ENCODE measurements at regions not wholly inside any gene's neighbourhood (a gene's known extent, or its start where the extent isn't known, plus 50 kb on each side); places are given as distances from the start of the nearest gene placed in this dataset.
"Not testable (repeated sequence)": the region's sequence is repeated elsewhere in the genome, so short reads cannot be mapped to it uniquely, and the experiment has no call there.

GRCh38 chr6:135555550-135555949 lies 58.0 kb upstream of the AHI1 start:
- peak; percentile 34 for DNase-seq (ENCODE audit: low read depth, low spot score)

GRCh38 chr6:135557582-135557981 lies 60.0 kb upstream of the AHI1 start:
- no peak for DNase-seq (ENCODE audit: low read depth, low spot score)

GRCh38 chr6:135565605-135566004 lies 68.1 kb upstream of the AHI1 start:
- not testable (repeated sequence) for DNase-seq (ENCODE audit: low read depth, low spot score)

GRCh38 chr6:135566311-135567068 lies 69.0 kb upstream of the AHI1 start:
- peak; percentile 57 for DNase-seq (ENCODE audit: low read depth, low spot score)

GRCh38 chr6:135567375-135568083 lies 70.0 kb upstream of the AHI1 start:
- DNase-seq (ENCODE audit: low read depth, low spot score), result no peak

- DNase-seq (ENCODE audit: low read depth, low spot score), result no peak
These were observed 70.8 kb upstream of the AHI1 start for GRCh38 chr6:135568379-135568778.

- no peak for DNase-seq (ENCODE audit: low read depth, low spot score)
These were observed 74.5 kb upstream of the AHI1 start for GRCh38 chr6:135572051-135572450.

- DNase-seq (ENCODE audit: low read depth, low spot score), result no peak
These were observed 78.1 kb upstream of the AHI1 start for GRCh38 chr6:135575629-135576028.

GRCh38 chr6:135576055-135576454 lies 78.5 kb upstream of the AHI1 start:
- DNase-seq (ENCODE audit: low read depth, low spot score), result no peak

GRCh38 chr6:135577059-135577538 lies 79.6 kb upstream of the AHI1 start:
- no peak for DNase-seq (ENCODE audit: low read depth, low spot score)

- no peak for DNase-seq (ENCODE audit: low read depth, low spot score)
These were observed 81.4 kb upstream of the AHI1 start for GRCh38 chr6:135578976-135579375.

GRCh38 chr6:135581211-135581610 lies 83.7 kb upstream of the AHI1 start:
- DNase-seq (ENCODE audit: low read depth, low spot score), result no peak

- no peak for DNase-seq (ENCODE audit: low read depth, low spot score)
These were observed 85.8 kb upstream of the AHI1 start for GRCh38 chr6:135583256-135583761.

- no peak for DNase-seq (ENCODE audit: low read depth, low spot score)
These were observed 88.8 kb upstream of the AHI1 start for GRCh38 chr6:135586388-135586787.

- no peak for DNase-seq (ENCODE audit: low read depth, low spot score)
These were observed 89.3 kb upstream of the AHI1 start for GRCh38 chr6:135586844-135587243.

GRCh38 chr6:135592276-135592675 lies 94.7 kb upstream of the AHI1 start:
- no peak for DNase-seq (ENCODE audit: low read depth, low spot score)

GRCh38 chr6:135594000-135594399 lies 96.5 kb upstream of the AHI1 start:
- no peak for DNase-seq (ENCODE audit: low read depth, low spot score)

GRCh38 chr6:135600086-135600702 lies 102.7 kb upstream of the AHI1 start:
- no peak for DNase-seq (ENCODE audit: low read depth, low spot score)

GRCh38 chr6:135600931-135601330 lies 103.4 kb upstream of the AHI1 start:
- DNase-seq (ENCODE audit: low read depth, low spot score), result no peak

- DNase-seq (ENCODE audit: low read depth, low spot score), result no peak
These were observed 104.3 kb upstream of the AHI1 start for GRCh38 chr6:135601857-135602256.

- DNase-seq (ENCODE audit: low read depth, low spot score), result no peak
These were observed 105.7 kb upstream of the AHI1 start for GRCh38 chr6:135603249-135603648.

Measured in ELF-1 (cell line).